ENCODE measurements at regions not wholly inside any gene's neighbourhood (a gene's known extent, or its start where the extent isn't known, plus 50 kb on each side); places are given as distances from the start of the nearest gene placed in this dataset.

DNA sequence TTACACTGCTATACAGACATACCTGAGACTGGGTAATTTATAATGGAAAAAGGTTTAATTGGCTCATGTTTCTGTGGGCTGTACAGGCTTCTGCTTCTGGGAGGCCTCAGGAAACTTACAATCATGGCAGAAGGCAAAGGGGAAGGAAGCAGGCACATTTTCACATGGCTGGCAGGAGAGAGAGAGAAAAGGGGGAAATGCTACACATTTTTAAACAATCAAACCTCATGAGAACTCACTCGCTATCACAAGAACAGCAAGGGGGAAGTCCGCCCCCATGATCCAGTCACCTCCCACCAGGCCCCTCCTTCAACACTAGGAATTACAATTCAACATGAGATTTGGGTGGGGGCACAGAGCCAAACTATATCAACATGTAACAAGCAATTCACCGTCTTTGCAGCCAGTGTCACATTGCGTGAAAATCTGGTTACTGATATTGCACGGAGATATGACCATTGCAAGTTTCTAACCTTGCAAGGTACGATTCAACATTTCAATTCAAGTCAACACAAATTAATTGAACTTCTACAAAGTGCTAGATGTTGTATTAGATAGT lies 61.7 kb upstream of the RELL1 start:
- TF ChIP-seq, protein P1, sequence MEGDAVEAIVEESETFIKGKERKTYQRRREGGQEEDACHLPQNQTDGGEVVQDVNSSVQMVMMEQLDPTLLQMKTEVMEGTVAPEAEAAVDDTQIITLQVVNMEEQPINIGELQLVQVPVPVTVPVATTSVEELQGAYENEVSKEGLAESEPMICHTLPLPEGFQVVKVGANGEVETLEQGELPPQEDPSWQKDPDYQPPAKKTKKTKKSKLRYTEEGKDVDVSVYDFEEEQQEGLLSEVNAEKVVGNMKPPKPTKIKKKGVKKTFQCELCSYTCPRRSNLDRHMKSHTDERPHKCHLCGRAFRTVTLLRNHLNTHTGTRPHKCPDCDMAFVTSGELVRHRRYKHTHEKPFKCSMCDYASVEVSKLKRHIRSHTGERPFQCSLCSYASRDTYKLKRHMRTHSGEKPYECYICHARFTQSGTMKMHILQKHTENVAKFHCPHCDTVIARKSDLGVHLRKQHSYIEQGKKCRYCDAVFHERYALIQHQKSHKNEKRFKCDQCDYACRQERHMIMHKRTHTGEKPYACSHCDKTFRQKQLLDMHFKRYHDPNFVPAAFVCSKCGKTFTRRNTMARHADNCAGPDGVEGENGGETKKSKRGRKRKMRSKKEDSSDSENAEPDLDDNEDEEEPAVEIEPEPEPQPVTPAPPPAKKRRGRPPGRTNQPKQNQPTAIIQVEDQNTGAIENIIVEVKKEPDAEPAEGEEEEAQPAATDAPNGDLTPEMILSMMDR (IDR thresholded peaks at IDR 0.05), result no peak
- TF ChIP-seq POLR2A (IDR thresholded peaks at IDR 0.05) (no peak), POLR2AphosphoS5 (IDR thresholded peaks at IDR 0.05) (no peak), EP300 (IDR thresholded peaks at IDR 0.05) (no peak)
